Naive B cell (primary cell): ENCODE measurements at regions not wholly inside any gene's neighbourhood (a gene's known extent, or its start where the extent isn't known, plus 50 kb on each side); places are given as distances from the start of the nearest gene placed in this dataset.
A peak's percentile ranks its signal among the peaks of the same experiment; 100 is the strongest.
"Not testable (repeated sequence)": the region's sequence is repeated elsewhere in the genome, so short reads cannot be mapped to it uniquely, and the experiment has no call there.

Experiments used
- ATAC-seq, 2 donors: fragments of 150-1000 bp; cut with Tn5 transposase; 2 replicates each; pipeline ENCODE4 v1.10.0; 2021; ENCODE audit warnings: low read depth in 2 of 2, mild to moderate bottlenecking in 2 of 2, moderate library complexity in 2 of 2
- DNase-seq: peaks from one replicate; pipeline ENCODE4 v3.0.0; 2022
- H3K27ac Mint-ChIP-seq, 6 donors: one replicate each; pipeline ENCODE4 v1.8.0; 2020 to 2022; ENCODE audit warnings: mild to moderate bottlenecking in 6 of 6, mixed read lengths in 6 of 6, moderate library complexity in 5 of 6, inconsistent platforms in 2 of 6
- H3K27me3 Mint-ChIP-seq, 3 donors: one replicate each; pipeline ENCODE4 v1.8.0; 2021 to 2022; ENCODE audit warnings: mixed read lengths in 3 of 3, mild to moderate bottlenecking in 1 of 3
- H3K36me3 Mint-ChIP-seq, 2 donors: one replicate each; pipeline ENCODE4 v1.8.0; 2020 to 2022; ENCODE audit warnings: mixed read lengths in 2 of 2, inconsistent platforms in 1 of 2, mild to moderate bottlenecking in 1 of 2
- H3K4me1 Mint-ChIP-seq, 3 donors: one replicate each; pipeline ENCODE4 v1.8.0; 2020 to 2022; ENCODE audit warnings: mixed read lengths in 3 of 3, inconsistent platforms in 1 of 3, mild to moderate bottlenecking in 1 of 3, moderate library complexity in 1 of 3
- H3K4me3 Mint-ChIP-seq, 8 donors: one replicate each; pipeline ENCODE4 v1.8.0; 2020 to 2022; ENCODE audit warnings: mild to moderate bottlenecking in 8 of 8, mixed read lengths in 8 of 8, moderate library complexity in 8 of 8, inconsistent platforms in 2 of 8
- H3K9me3 Mint-ChIP-seq, 7 donors: one replicate each; pipeline ENCODE4 v1.8.0; 2020 to 2022; ENCODE audit warnings: mixed read lengths in 7 of 7, mild to moderate bottlenecking in 5 of 7, inconsistent platforms in 2 of 7, moderate library complexity in 1 of 7

GRCh38 chr14:55832974-55833373 is 253.0 kb downstream of the KTN1 start:
- Mint-ChIP-seq H3K4me3 (no peak overlapping the region), H3K36me3 (no peaks in the 10 kb centered on the region), H3K27me3 (peaks cover 7 to 13% (median 11%) of the 10 kb centered on the region in 3 donors), H3K27ac (no peak overlapping the region), H3K4me1 (no peaks in the 10 kb centered on the region), H3K9me3 (no peaks in the 10 kb centered on the region)
- no peak for ATAC-seq
- no peak for DNase-seq

GRCh38 chr14:55834390-55834789 is 254.4 kb downstream of the KTN1 start:
- no peak overlapping the region for H3K27ac Mint-ChIP-seq
- no peak overlapping the region for H3K4me3 Mint-ChIP-seq
- no peaks in the 10 kb centered on the region for H3K36me3 Mint-ChIP-seq
- H3K27me3 Mint-ChIP-seq: peaks cover 0 to 13% (median 11%) of the 10 kb centered on the region in 3 donors
- no peak for DNase-seq
- no peak for ATAC-seq
- H3K4me1 Mint-ChIP-seq: no peaks in the 10 kb centered on the region
- no peaks in the 10 kb centered on the region for H3K9me3 Mint-ChIP-seq

- H3K4me1 Mint-ChIP-seq: no peaks in the 10 kb centered on the region
- ATAC-seq (no peak), DNase-seq (no peak)
- H3K36me3 Mint-ChIP-seq: no peaks in the 10 kb centered on the region
- no peak overlapping the region for H3K27ac Mint-ChIP-seq
- peaks cover 0 to 2% (median 0%) of the 10 kb centered on the region in 7 donors for H3K9me3 Mint-ChIP-seq
- peaks cover 0 to 18% (median 11%) of the 10 kb centered on the region in 3 donors for H3K27me3 Mint-ChIP-seq
- no peak overlapping the region for H3K4me3 Mint-ChIP-seq
Observed at GRCh38 chr14:55835985-55836384, 256.0 kb downstream of the KTN1 start.

- DNase-seq (no peak), ATAC-seq (no peak)
- no peak overlapping the region for H3K27ac Mint-ChIP-seq
- peaks cover 0 to 2% (median 0%) of the 10 kb centered on the region in 7 donors for H3K9me3 Mint-ChIP-seq
- no peak overlapping the region for H3K4me3 Mint-ChIP-seq
- H3K27me3 Mint-ChIP-seq: peaks cover 0 to 18% (median 11%) of the 10 kb centered on the region in 3 donors
- no peaks in the 10 kb centered on the region for H3K36me3 Mint-ChIP-seq
- H3K4me1 Mint-ChIP-seq: no peaks in the 10 kb centered on the region
Observed at GRCh38 chr14:55837467-55837866, 257.5 kb downstream of the KTN1 start.

- DNase-seq (no peak), ATAC-seq (no peak)
- Mint-ChIP-seq H3K9me3 (peaks cover 0 to 2% (median 0%) of the 10 kb centered on the region in 7 donors), H3K4me3 (no peak overlapping the region), H3K4me1 (no peaks in the 10 kb centered on the region), H3K27me3 (peaks cover 0 to 18% (median 11%) of the 10 kb centered on the region in 3 donors), H3K27ac (no peak overlapping the region), H3K36me3 (no peaks in the 10 kb centered on the region)
Observed at GRCh38 chr14:55838529-55839052, 258.6 kb downstream of the KTN1 start.

- H3K27ac Mint-ChIP-seq, H3K9me3 Mint-ChIP-seq, H3K4me3 Mint-ChIP-seq, H3K36me3 Mint-ChIP-seq, DNase-seq, ATAC-seq, H3K4me1 Mint-ChIP-seq: not testable (repeated sequence)
- peaks cover 0 to 18% (median 11%) of the 10 kb centered on the region in 3 donors for H3K27me3 Mint-ChIP-seq
Observed at GRCh38 chr14:55839301-55839947, 259.4 kb downstream of the KTN1 start.

- no peaks in the 10 kb centered on the region for H3K4me1 Mint-ChIP-seq
- H3K27me3 Mint-ChIP-seq: peaks cover 0 to 18% (median 11%) of the 10 kb centered on the region in 3 donors
- peaks cover 0 to 2% (median 0%) of the 10 kb centered on the region in 7 donors for H3K9me3 Mint-ChIP-seq
- no peaks in the 10 kb centered on the region for H3K36me3 Mint-ChIP-seq
- ATAC-seq: no peak
- H3K27ac Mint-ChIP-seq: no peak overlapping the region
- DNase-seq: no peak
- no peak overlapping the region for H3K4me3 Mint-ChIP-seq
Observed at GRCh38 chr14:55840821-55841220, 260.8 kb downstream of the KTN1 start.

GRCh38 chr14:55841625-55842024 is 261.6 kb downstream of the KTN1 start:
- H3K4me3 Mint-ChIP-seq: no peak overlapping the region
- peaks cover 0 to 2% (median 0%) of the 10 kb centered on the region in 7 donors for H3K9me3 Mint-ChIP-seq
- no peak overlapping the region for H3K27ac Mint-ChIP-seq
- no peak for DNase-seq
- H3K4me1 Mint-ChIP-seq: no peaks in the 10 kb centered on the region
- no peaks in the 10 kb centered on the region for H3K36me3 Mint-ChIP-seq
- peaks cover 0 to 14% (median 5%) of the 10 kb centered on the region in 3 donors for H3K27me3 Mint-ChIP-seq
- ATAC-seq: no peak

GRCh38 chr14:55843718-55844403 is 263.9 kb downstream of the KTN1 start:
- Mint-ChIP-seq H3K36me3 (no peaks in the 10 kb centered on the region), H3K4me3 (no peak overlapping the region), H3K27ac (no peak overlapping the region), H3K27me3 (peaks cover 0 to 5% (median 0%) of the 10 kb centered on the region in 3 donors), H3K4me1 (no peaks in the 10 kb centered on the region), H3K9me3 (peaks cover 0 to 2% (median 0%) of the 10 kb centered on the region in 7 donors)
- ATAC-seq: no peak
- no peak for DNase-seq

- DNase-seq: no peak
- H3K4me1 Mint-ChIP-seq: no peaks in the 10 kb centered on the region
Observed at GRCh38 chr14:55845963-55846825, 266.2 kb downstream of the KTN1 start.

GRCh38 chr14:55846826-55847446 is 266.9 kb downstream of the KTN1 start:
- no peak overlapping the region for H3K27ac Mint-ChIP-seq
- H3K4me3 Mint-ChIP-seq: no peak overlapping the region
- ATAC-seq (no peak), DNase-seq (no peak)
- H3K27me3 Mint-ChIP-seq: peaks cover 0 to 8% (median 0%) of the 10 kb centered on the region in 3 donors
- H3K36me3 Mint-ChIP-seq: no peaks in the 10 kb centered on the region
- H3K4me1 Mint-ChIP-seq: no peaks in the 10 kb centered on the region
- H3K9me3 Mint-ChIP-seq: peaks cover 0 to 1% (median 0%) of the 10 kb centered on the region in 7 donors

More at GRCh38 chr14:55845963-55846825, 266.2 kb downstream of the KTN1 start:
- no peak for ATAC-seq
- H3K9me3 Mint-ChIP-seq: peaks cover 0 to 1% (median 0%) of the 10 kb centered on the region in 7 donors
- H3K27me3 Mint-ChIP-seq: peaks cover 0 to 8% (median 0%) of the 10 kb centered on the region in 3 donors
- H3K4me3 Mint-ChIP-seq: no peak overlapping the region
- no peaks in the 10 kb centered on the region for H3K36me3 Mint-ChIP-seq
- no peak overlapping the region for H3K27ac Mint-ChIP-seq

GRCh38 chr14:55847766-55848165 is 267.8 kb downstream of the KTN1 start:
- peaks cover 0 to 1% (median 0%) of the 10 kb centered on the region in 7 donors for H3K9me3 Mint-ChIP-seq
- no peaks in the 10 kb centered on the region for H3K4me1 Mint-ChIP-seq
- no peak overlapping the region for H3K27ac Mint-ChIP-seq
- ATAC-seq (no peak), DNase-seq (no peak)
- no peak overlapping the region for H3K4me3 Mint-ChIP-seq
- peaks cover 0 to 8% (median 0%) of the 10 kb centered on the region in 3 donors for H3K27me3 Mint-ChIP-seq
- H3K36me3 Mint-ChIP-seq: no peaks in the 10 kb centered on the region

- Mint-ChIP-seq H3K4me1 (no peaks in the 10 kb centered on the region), H3K27me3 (peaks cover 0 to 8% (median 0%) of the 10 kb centered on the region in 3 donors), H3K27ac (no peak overlapping the region), H3K9me3 (peaks cover 0 to 1% (median 0%) of the 10 kb centered on the region in 7 donors), H3K4me3 (peak overlapping the region in 1 of 8 donors; percentile 6), H3K36me3 (no peaks in the 10 kb centered on the region)
- DNase-seq: no peak
- no peak for ATAC-seq
Observed at GRCh38 chr14:55848964-55849363, 269.0 kb downstream of the KTN1 start.
